GM13976 (cell line): ENCODE measurements at regions not wholly inside any gene's neighbourhood (a gene's known extent, or its start where the extent isn't known, plus 50 kb on each side); places are given as distances from the start of the nearest gene placed in this dataset.
A peak's percentile ranks its signal among the peaks of the same experiment; 100 is the strongest.
"Not testable (repeated sequence)": the region's sequence is repeated elsewhere in the genome, so short reads cannot be mapped to it uniquely, and the experiment has no call there.

Source experiments
- DNase-seq: peaks from one replicate; pipeline ENCODE4 v3.0.0; 2012; ENCODE audit warnings: low spot score
- in situ Hi-C: fragments of 300-500 bp; cut with MboI; formaldehyde crosslinking; loops from one replicate; pipeline ENCODE4 v1.12.0; 2022; ENCODE audit warnings: low sequenced_read_pairs, mixed read lengths, inconsistent platforms; ENCODE audit not compliant: unreplicated experiment
- TF ChIP-seq, protein P1 (sequence below): IDR thresholded peaks from 2 replicates; pipeline ENCODE4 v1.5.1; 2012; ENCODE audit warnings: borderline replicate concordance, mild to moderate bottlenecking; ENCODE audit not compliant: insufficient read depth; ENCODE audit errors: extremely low read depth, missing control alignments, control extremely low read depth

DNA sequence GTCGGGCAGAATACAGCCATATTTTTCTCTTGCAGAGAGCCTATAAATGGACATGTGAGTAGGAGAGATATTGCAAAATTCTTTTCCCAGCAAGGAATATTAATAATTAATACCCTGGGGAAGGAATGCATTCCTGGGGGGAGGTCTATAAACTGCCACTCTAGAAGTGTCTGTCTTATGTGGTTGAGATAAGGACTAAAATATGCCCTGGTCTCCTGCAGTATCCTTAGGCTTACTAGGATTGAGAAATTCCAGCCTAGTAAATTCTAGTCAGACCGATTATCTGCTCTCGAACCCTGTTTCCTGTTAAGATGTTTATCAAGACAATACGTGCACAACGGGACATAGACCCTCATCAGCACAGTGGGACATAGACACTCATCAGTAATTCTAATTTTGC is 872.6 kb downstream of the FSTL5 start:
- no peak for DNase-seq
- in situ Hi-C loops = no loop called here
- TF ChIP-seq, protein P1, sequence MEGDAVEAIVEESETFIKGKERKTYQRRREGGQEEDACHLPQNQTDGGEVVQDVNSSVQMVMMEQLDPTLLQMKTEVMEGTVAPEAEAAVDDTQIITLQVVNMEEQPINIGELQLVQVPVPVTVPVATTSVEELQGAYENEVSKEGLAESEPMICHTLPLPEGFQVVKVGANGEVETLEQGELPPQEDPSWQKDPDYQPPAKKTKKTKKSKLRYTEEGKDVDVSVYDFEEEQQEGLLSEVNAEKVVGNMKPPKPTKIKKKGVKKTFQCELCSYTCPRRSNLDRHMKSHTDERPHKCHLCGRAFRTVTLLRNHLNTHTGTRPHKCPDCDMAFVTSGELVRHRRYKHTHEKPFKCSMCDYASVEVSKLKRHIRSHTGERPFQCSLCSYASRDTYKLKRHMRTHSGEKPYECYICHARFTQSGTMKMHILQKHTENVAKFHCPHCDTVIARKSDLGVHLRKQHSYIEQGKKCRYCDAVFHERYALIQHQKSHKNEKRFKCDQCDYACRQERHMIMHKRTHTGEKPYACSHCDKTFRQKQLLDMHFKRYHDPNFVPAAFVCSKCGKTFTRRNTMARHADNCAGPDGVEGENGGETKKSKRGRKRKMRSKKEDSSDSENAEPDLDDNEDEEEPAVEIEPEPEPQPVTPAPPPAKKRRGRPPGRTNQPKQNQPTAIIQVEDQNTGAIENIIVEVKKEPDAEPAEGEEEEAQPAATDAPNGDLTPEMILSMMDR = no peak

DNA sequence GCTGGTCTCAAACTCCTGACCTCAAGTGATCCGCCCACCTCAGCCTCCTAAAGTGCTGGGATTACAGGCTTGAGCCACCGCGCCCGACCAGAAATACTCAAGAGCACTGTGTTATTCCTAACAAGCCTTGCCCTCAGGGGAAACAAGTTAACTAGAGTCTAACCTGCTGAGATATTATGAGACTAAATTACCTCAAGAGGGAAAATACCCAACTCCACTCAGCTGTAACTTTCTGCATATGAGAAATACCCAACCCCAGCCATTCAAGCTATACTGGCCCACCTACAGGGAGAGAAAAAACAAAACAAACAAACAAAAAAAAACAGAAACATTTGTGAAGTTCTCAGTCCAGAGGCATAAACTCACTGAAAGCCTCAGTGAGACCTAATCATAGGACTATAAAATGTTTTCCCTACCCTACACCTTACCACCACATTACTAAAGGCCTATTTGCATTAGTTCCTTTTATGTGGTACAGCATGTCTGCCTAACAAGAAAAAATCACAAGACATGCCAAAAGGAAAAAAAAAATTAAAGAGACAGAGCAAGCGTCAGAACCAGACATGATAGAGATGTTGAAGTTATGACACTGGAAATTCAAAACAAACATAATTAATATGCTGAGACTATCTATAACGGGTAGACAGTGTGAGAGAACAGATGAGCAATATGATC is 876.0 kb downstream of the FSTL5 start:
- in situ Hi-C loops = no loop called here
- TF ChIP-seq, protein P1 = no peak
- DNase-seq = peak; percentile 30

DNA sequence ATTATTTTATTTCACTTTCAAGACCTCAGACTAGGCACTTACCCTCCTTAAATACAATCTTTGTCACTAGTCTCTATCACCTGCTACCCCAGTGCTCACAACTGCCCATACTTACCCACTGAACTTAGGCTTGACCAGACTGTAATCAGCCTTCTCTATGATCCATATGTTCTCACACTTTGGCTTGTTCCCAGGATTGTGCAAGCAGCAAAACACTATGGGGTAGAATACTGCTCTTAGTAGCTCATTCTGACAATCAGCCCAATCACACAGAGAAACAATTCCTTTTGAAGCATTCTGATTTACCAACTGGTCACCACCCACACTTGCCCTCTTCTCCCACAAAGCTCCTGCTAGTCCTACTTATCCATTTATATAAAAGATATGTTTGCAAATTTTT is 878.3 kb downstream of the FSTL5 start:
- in situ Hi-C loops = no loop called here
- DNase-seq = no peak
- TF ChIP-seq, protein P1 = no peak

DNA sequence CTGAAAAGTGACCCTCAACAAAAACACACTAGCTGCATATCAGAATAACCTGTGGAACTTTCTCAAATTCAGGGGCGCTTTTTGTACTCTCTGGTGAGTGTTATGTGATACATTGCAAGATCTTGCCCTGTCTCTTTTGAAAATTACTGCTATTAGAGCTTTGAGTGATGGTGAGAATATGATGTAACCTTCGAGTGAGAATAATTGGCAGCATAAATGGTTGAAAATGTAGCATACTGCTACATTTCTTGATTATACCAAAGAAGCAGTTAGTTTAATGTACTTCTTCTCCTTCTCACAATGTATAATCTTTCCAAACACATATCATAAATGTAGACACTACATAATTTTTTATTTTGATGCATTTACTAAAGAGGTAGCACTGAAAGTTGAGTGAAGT is 882.9 kb downstream of the FSTL5 start:
- in situ Hi-C loops = no loop called here
- DNase-seq = no peak
- TF ChIP-seq, protein P1 = no peak

DNA sequence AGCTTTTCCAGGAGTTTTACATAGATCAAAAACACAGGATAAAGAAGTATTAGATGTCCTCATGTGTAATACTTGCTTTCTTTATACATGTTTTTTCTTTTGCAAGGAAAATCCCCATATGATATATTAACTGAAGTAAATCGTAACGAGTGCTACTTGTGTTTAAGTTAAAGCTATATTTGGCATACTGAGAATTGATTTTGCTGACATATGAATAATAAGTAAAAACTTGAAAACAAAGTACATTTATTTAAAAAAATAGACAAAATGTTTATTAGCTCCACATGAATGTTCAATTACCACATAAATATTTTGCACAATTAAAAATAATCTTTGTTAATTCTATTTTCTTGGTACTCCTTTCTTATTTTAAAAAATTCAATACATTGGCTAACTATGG is 884.7 kb downstream of the FSTL5 start:
- DNase-seq = no peak
- in situ Hi-C loops = no loop called here
- TF ChIP-seq, protein P1 = no peak

DNA sequence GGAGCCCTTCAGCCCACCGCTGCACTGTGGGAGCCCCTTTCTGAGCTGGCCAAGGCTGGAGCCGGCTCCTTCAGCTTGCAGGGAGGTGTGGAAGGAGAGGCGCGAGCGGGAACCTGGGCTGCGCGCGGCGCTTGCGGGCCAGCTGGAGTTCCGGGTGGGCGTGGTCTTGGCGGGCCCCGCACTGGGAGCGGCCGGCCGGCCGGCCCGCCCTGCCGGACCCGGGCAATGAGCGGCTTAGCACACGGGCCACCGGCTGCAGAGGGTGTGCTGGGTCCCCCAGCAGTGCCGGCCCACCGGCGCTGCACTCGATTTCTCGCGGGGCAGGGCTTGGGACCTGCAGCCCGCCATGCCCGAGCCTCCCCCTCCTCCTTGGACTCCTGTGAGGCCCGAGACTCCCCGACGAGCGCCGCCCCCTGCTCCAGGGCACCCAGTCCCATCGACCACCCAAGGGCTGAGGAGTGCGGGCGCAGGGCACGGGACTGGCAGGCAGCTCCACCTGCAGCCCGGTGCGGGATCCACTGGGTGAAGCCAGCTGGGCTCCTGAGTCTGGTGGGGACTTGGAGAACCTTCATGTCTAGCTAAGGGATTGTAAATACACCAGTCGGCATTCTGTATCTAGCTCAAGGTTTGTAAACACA is 886.5 kb downstream of the FSTL5 start:
- DNase-seq, in situ Hi-C loops: not testable (repeated sequence)

DNA sequence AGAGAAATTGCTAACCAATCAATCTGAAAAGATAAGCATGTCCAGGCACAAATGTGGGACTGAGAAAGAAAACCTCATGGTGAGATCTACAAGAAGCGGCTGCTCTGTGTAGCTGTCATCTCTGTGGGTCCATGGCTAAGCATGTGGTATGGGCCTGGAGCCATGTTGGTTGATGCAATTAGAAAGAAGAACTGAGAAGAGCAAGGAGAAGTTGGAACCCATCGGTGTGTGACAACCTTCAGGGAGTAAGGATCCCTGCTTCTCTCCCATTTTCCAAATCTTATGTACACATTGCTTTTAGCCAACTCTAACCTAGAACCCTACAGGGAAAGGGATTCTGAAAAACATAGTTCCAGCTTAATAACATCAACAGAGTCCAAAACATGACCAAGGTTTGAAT is 890.2 kb downstream of the FSTL5 start:
- in situ Hi-C loops = no loop called here
- TF ChIP-seq, protein P1 = no peak
- no peak for DNase-seq
